GM06990 (cell line): ENCODE measurements at regions not wholly inside any gene's neighbourhood (a gene's known extent, or its start where the extent isn't known, plus 50 kb on each side); places are given as distances from the start of the nearest gene placed in this dataset.

ENCODE experiments used
- DNase-seq: peaks from one replicate; pipeline ENCODE4 v3.0.0-alpha.2; 2011; ENCODE audit not compliant: insufficient read length; ENCODE audit errors: extremely low read depth
- H3K27me3 ChIP-seq: replicated peaks from 2 replicates; pipeline ENCODE4 v1.6.0; 2011; ENCODE audit warnings: low read length; ENCODE audit not compliant: control insufficient read depth, insufficient read depth
- H3K36me3 ChIP-seq: 2 replicates; pipeline ENCODE4 v1.5.1; 2011; ENCODE audit warnings: low read length; ENCODE audit not compliant: control insufficient read depth, insufficient read depth
- H3K4me3 ChIP-seq: replicated peaks from 2 replicates; pipeline ENCODE4 v1.5.1; 2011; ENCODE audit warnings: low read depth, mild to moderate bottlenecking, control low read depth, low read length
- TF ChIP-seq, protein P1 (sequence below): IDR thresholded peaks from 2 replicates; pipeline ENCODE4 v1.5.1; 2011; ENCODE audit warnings: low read length, control low read depth, mild to moderate bottlenecking, inconsistent platforms; ENCODE audit not compliant: insufficient read depth, poor library complexity, severe bottlenecking

DNA sequence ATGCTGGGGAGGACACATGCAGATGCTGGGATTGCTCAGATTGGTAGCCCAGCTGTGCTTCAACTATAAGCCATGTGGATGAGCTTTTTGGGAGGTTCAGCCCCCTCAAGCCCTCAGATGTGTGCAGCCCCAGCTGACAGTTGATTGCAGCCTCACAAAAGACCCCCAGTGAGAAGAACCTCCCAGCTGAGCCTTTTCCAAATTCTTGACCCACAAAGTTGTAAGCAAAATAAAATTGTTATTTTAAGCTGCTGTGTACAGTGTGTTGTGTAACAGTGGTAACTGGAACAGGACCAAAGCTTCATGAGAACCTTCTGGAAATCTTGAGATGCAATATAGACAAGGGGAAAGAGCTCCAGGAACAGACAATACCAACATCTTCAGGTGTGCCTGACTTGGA lies 156.8 kb upstream of the IRX3 start:
- TF ChIP-seq, protein P1, sequence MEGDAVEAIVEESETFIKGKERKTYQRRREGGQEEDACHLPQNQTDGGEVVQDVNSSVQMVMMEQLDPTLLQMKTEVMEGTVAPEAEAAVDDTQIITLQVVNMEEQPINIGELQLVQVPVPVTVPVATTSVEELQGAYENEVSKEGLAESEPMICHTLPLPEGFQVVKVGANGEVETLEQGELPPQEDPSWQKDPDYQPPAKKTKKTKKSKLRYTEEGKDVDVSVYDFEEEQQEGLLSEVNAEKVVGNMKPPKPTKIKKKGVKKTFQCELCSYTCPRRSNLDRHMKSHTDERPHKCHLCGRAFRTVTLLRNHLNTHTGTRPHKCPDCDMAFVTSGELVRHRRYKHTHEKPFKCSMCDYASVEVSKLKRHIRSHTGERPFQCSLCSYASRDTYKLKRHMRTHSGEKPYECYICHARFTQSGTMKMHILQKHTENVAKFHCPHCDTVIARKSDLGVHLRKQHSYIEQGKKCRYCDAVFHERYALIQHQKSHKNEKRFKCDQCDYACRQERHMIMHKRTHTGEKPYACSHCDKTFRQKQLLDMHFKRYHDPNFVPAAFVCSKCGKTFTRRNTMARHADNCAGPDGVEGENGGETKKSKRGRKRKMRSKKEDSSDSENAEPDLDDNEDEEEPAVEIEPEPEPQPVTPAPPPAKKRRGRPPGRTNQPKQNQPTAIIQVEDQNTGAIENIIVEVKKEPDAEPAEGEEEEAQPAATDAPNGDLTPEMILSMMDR = no peak
- DNase-seq = no peak
- H3K4me3 ChIP-seq = no peak overlapping the region

DNA sequence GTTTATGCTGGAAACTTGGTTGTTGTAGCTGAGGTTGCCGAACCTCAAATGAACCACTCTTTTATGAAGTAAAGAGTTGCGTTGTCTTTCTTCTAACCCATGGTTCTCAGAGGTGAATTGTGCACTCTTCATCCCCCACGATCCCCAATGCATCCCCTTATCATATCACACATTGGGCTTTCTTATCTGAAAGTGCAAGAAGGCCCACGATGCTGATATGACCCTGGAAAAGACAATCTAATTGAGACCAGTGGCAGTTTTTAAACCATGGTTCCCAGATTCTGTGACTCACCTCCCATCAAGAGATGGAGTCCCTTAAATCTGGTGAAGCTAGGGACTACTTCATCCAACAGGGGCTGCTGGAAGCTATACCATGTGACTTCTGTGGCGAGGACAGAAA lies 156.3 kb upstream of the IRX3 start:
- no peak for DNase-seq
- TF ChIP-seq, protein P1 = no peak
- no peak overlapping the region for H3K4me3 ChIP-seq
- no peaks in the 10 kb centered on the region for H3K36me3 ChIP-seq
- no peaks in the 10 kb centered on the region for H3K27me3 ChIP-seq

More for the DNA sequence above, 156.8 kb upstream of the IRX3 start:
- H3K27me3 ChIP-seq = no peaks in the 10 kb centered on the region
- H3K36me3 ChIP-seq = no peaks in the 10 kb centered on the region

DNA sequence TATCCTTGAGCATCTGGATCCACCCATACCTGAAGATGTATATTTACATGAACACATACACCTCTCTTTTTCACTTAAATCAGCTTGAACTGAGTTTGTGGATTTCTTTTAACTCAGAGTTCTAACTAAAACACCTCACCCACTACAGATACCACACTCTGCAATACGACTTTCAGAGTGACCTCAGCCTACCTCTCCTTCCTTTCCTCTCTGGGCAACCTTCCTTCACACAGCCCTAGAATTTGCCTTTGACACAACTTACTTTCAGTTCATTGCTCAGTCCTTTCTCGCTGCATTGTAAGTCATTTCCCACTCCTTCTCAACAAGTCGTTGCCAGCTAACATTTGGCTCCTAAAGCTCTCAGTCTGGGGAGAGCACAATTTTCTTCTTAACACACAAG lies 151.9 kb upstream of the IRX3 start:
- no peak for DNase-seq
- H3K4me3 ChIP-seq = no peak overlapping the region
- no peaks in the 10 kb centered on the region for H3K27me3 ChIP-seq
- H3K36me3 ChIP-seq = no peaks in the 10 kb centered on the region
- TF ChIP-seq, protein P1 = no peak

DNA sequence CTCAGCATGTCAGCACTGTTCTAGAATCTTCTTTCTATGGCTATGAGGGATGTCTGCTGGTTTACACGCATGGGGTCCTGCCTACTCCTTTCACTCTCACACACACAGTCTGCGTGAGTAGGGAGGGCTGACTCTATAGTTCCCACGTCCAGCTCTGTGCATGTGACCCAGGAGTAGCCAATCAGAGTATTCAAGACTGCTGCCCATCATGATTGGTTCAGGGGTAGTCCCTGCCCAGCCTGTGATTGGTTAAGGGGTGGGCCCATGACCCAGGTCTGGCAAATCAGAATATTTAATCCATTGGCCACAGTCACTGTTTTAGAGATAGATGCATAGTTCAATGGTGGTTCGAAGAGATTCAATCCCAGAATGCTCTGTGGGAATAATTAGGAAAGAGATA lies 151.3 kb upstream of the IRX3 start:
- no peaks in the 10 kb centered on the region for H3K36me3 ChIP-seq
- no peaks in the 10 kb centered on the region for H3K27me3 ChIP-seq
- no peak overlapping the region for H3K4me3 ChIP-seq
- TF ChIP-seq, protein P1 = no peak
- DNase-seq = no peak

DNA sequence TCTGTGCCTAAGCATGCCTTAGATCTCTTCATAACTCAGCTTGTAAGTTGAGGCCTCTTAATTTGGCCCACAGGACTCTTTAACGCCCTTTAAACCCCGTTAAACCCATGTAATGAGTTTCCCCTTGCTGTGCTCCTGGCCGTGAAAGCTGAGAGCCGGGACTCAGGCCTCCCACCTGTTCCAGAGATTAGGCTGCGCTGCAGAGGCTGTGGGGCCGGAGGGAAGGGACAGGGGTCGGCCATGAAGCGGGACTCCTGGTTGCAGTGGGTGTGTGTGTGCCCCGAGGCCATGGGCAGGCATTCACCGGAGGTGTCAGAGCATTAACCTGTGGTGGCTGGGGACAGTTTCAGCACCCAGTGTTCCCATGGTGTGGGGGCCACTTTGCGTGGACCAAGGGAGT lies 150.8 kb upstream of the IRX3 start:
- H3K27me3 ChIP-seq = no peaks in the 10 kb centered on the region
- TF ChIP-seq, protein P1 = no peak
- H3K36me3 ChIP-seq = no peaks in the 10 kb centered on the region
- DNase-seq = no peak
- no peak overlapping the region for H3K4me3 ChIP-seq

DNA sequence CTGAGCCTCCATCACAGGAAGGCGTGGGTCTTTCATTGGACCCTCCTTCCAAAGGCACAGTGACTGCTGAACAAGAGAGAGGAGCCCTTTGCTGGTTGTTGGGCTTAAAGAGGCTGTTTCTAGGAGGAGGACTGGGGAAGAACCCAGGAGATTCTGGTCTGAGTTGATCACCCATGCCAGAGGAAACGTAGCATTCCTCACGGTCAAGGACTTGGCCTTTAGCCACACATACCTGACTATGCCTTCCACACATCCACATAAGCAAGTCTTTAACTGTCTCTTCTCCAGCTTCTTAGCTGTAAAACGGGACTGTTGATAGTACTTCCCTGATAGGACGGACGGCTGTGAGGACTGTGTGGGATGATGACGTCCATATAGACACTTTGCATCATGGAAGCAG lies 149.8 kb upstream of the IRX3 start:
- Histone ChIP-seq H3K36me3 (no peaks in the 10 kb centered on the region), H3K4me3 (no peak overlapping the region), H3K27me3 (no peaks in the 10 kb centered on the region)
- TF ChIP-seq, protein P1 = no peak
- DNase-seq = no peak
